ENCODE measurements at regions not wholly inside any gene's neighbourhood (a gene's known extent, or its start where the extent isn't known, plus 50 kb on each side); places are given as distances from the start of the nearest gene placed in this dataset.
"Not testable (repeated sequence)": the region's sequence is repeated elsewhere in the genome, so short reads cannot be mapped to it uniquely, and the experiment has no call there.

GRCh38 chr20:57110121-57111027 lies 156.1 kb downstream of the BMP7 start:
- not testable (repeated sequence) for DNase-seq

GRCh38 chr20:57111028-57111373 lies 155.4 kb downstream of the BMP7 start:
- DNase-seq = no peak

- DNase-seq = no peak
Observed at GRCh38 chr20:57112448-57112847, 154.0 kb downstream of the BMP7 start.

GRCh38 chr20:57114290-57115005 lies 152.0 kb downstream of the BMP7 start:
- no peak for DNase-seq

- no peak for DNase-seq
Observed at GRCh38 chr20:57117296-57117695, 149.1 kb downstream of the BMP7 start.

GRCh38 chr20:57118107-57118769 lies 148.2 kb downstream of the BMP7 start:
- no peak for DNase-seq
